GM10266 (cell line): ENCODE measurements at regions not wholly inside any gene's neighbourhood (a gene's known extent, or its start where the extent isn't known, plus 50 kb on each side); places are given as distances from the start of the nearest gene placed in this dataset.

ENCODE experiments used
- DNase-seq: peaks from one replicate; pipeline ENCODE4 v3.0.0; 2012; ENCODE audit errors: extremely low spot score
- TF ChIP-seq, protein P1 (sequence below): IDR thresholded peaks from 2 replicates; pipeline ENCODE4 v1.5.1; 2012; ENCODE audit warnings: mild to moderate bottlenecking, low read depth; ENCODE audit not compliant: control insufficient read depth, insufficient read depth; ENCODE audit errors: missing control alignments

DNA sequence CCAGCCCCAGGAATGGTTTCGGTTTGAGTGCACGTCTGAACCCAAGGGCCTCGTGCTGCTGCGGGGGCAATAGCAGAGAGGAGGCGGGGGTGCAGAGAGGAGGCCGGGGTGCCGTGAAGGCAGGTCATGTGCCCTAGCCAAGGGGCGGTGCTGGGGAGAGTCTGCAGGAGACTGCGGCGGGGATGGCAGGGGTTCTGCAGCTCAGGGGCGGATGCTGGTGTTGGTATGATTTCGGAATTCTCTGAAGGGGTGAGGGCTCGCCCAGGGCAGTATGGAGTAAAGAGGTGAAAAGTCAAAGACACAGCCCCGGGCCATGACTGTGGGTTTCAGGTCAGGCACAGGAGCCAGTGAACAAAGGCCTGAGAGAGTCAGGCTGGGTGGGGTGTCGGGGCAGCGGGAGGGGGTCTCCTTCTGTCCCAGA, 186.5 kb upstream of the HDAC4 start:
- TF ChIP-seq, protein P1, sequence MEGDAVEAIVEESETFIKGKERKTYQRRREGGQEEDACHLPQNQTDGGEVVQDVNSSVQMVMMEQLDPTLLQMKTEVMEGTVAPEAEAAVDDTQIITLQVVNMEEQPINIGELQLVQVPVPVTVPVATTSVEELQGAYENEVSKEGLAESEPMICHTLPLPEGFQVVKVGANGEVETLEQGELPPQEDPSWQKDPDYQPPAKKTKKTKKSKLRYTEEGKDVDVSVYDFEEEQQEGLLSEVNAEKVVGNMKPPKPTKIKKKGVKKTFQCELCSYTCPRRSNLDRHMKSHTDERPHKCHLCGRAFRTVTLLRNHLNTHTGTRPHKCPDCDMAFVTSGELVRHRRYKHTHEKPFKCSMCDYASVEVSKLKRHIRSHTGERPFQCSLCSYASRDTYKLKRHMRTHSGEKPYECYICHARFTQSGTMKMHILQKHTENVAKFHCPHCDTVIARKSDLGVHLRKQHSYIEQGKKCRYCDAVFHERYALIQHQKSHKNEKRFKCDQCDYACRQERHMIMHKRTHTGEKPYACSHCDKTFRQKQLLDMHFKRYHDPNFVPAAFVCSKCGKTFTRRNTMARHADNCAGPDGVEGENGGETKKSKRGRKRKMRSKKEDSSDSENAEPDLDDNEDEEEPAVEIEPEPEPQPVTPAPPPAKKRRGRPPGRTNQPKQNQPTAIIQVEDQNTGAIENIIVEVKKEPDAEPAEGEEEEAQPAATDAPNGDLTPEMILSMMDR: no peak
- DNase-seq: no peak

DNA sequence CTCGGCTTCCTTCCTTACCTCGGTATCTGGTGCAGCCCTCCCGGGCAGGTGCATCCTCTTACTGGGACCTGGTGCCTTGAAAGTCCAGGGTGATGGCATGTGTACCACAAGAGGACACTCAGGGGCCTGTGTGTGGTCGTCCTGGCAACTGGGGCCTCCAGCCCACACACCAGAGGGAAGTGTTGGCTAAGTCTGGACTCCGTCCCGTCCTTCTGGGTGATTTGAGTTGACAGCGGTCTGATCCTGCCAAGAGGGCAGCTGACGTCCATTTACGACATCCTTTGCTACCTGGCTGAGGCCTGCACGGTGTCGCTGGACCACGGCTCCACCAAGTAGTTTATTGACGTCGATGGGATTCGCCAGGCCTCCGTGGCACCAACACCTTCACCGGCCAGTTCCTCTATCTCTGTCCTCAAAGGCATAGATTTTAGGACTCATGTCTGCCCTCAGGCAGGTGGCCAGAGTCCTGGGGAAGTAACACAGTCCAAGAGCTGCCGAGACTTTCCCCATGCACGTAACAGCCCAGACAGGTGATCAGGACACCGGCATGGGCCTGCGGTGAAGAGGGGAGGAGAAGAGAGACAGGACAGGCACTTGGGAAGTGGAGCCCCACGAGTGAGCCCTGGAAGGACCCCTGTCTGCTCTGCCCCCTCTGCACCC, 186.0 kb upstream of the HDAC4 start:
- no peak for DNase-seq
- TF ChIP-seq, protein P1: no peak

- TF ChIP-seq, protein P1: no peak
- no peak for DNase-seq
Measured at GRCh38 chr2:239585422-239585821, 184.6 kb upstream of the HDAC4 start.

- no peak for DNase-seq
- TF ChIP-seq, protein P1: no peak
Measured at GRCh38 chr2:239584986-239585385, 184.2 kb upstream of the HDAC4 start.

DNA sequence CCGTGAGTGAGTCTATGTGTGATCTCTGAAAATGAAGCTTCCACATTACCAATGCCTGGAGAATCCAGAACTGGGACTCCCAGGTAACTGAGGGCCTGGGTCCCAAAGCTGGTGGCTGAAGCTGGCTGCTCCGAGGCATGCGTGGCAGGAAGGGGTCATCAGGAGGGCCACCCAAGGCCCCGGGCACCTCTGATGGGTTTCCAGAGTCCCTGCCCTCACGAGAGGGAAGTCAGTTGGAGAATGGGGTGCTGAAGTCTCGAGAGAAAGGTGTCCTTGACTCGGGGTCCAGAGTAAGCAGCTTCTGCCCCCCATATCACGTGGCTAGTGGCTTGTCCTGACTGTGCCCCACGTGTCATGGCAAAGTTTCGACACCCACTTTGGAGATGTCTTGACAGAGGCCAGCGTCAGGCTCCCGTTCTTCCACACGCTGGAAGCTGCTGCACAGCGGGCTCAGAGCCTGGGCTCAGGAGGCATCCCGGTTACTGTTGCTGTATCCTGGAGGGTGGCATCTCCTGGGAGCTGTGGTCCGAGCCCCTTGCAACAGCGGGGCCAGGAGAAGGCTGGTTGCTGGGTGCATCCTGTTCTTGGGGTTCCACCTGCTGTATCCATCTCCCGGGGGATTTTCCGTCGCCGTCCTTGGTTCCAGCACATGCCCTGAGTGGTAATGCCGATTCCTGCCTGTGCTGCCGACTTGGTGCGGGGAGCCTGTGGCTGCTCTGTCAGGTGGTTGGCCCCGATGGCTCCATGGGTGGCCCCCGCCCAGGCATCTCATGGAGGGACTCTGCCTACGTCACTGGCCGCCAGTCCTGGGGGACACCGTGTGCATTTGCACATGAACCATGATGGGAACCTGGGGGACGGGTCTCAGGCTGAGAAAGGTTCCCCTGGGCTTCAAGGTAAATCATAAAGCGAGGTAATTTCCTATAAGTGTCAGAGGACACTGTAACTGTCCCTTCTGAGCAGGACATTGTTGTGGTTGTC, 183.3 kb upstream of the HDAC4 start:
- DNase-seq: no peak
- TF ChIP-seq, protein P1: no peak

DNA sequence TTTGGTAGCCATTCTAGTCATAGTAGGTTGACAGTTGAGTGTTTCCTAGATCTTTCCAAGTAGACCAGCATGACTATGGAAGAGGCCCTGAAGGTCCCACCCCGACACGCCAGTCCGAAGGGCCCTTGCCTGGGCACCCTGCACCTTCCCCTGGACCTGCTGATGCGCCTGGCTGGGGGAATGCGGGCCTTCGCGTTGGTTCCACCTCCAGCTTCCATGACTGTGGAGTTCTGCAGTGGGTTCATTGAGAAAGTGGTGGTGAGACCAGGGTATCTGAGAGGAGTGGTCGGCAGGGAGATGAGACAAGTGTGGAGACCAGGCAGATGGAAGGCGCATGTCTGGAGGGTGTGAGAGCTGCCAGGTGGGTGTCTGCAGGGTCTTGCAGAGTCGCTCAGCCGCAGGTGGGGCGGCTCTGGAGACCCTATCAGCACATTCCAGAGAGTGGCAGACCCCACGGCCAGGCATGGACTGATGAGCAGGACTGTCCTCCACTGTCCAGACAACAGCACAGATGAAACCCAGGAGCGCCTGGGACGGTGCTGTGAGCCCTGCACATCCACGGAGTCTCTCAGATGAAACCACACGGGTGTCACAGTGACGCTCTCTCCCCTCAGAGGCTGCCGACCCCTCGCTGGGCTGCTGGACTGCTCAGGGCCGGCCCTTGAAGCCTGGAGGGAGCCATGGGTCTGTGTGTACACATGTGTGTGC, 182.5 kb upstream of the HDAC4 start:
- no peak for DNase-seq
- TF ChIP-seq, protein P1: no peak
